ENCODE measurements at regions not wholly inside any gene's neighbourhood (a gene's known extent, or its start where the extent isn't known, plus 50 kb on each side); places are given as distances from the start of the nearest gene placed in this dataset.

GRCh38 chr6:90805619-90806155 lies 218.8 kb upstream of the MAP3K7 start:
- no peak overlapping the region for H2AFZ ChIP-seq (ENCODE audit: low read depth, low read length)
- H3K36me3 ChIP-seq (ENCODE audit: insufficient read depth, low read length): no peaks in the 10 kb centered on the region
- no peak overlapping the region for H3K4me3 ChIP-seq (ENCODE audit: low read length)
- no peaks in the 10 kb centered on the region for H3K4me1 ChIP-seq (ENCODE audit: insufficient read depth, low read length)
- H3K27me3 ChIP-seq (ENCODE audit: insufficient read depth, low read length): no peaks in the 10 kb centered on the region
- no peaks in the 10 kb centered on the region for H3K9me3 ChIP-seq (ENCODE audit: low read length)

- H3K4me1 ChIP-seq (ENCODE audit: insufficient read depth, low read length): no peaks in the 10 kb centered on the region
- no peak overlapping the region for H2AFZ ChIP-seq (ENCODE audit: low read depth, low read length)
- no peaks in the 10 kb centered on the region for H3K36me3 ChIP-seq (ENCODE audit: insufficient read depth, low read length)
- H3K4me3 ChIP-seq (ENCODE audit: low read length): no peak overlapping the region
- no peaks in the 10 kb centered on the region for H3K9me3 ChIP-seq (ENCODE audit: low read length)
- no peaks in the 10 kb centered on the region for H3K27me3 ChIP-seq (ENCODE audit: insufficient read depth, low read length)
Observed at GRCh38 chr6:90803956-90804355, 217.1 kb upstream of the MAP3K7 start.

GRCh38 chr6:90795078-90795477 lies 208.2 kb upstream of the MAP3K7 start:
- H3K36me3 ChIP-seq (ENCODE audit: insufficient read depth, low read length): no peaks in the 10 kb centered on the region
- no peaks in the 10 kb centered on the region for H3K9me3 ChIP-seq (ENCODE audit: low read length)
- no peak overlapping the region for H3K4me3 ChIP-seq (ENCODE audit: low read length)
- no peak overlapping the region for H2AFZ ChIP-seq (ENCODE audit: low read depth, low read length)
- no peaks in the 10 kb centered on the region for H3K27me3 ChIP-seq (ENCODE audit: insufficient read depth, low read length)
- no peaks in the 10 kb centered on the region for H3K4me1 ChIP-seq (ENCODE audit: insufficient read depth, low read length)

- no peak overlapping the region for H2AFZ ChIP-seq (ENCODE audit: low read depth, low read length)
- no peak overlapping the region for H3K4me3 ChIP-seq (ENCODE audit: low read length)
- H3K27me3 ChIP-seq (ENCODE audit: insufficient read depth, low read length): no peaks in the 10 kb centered on the region
- H3K9me3 ChIP-seq (ENCODE audit: low read length): no peaks in the 10 kb centered on the region
- H3K4me1 ChIP-seq (ENCODE audit: insufficient read depth, low read length): no peaks in the 10 kb centered on the region
- H3K36me3 ChIP-seq (ENCODE audit: insufficient read depth, low read length): no peaks in the 10 kb centered on the region
Observed at GRCh38 chr6:90793771-90794170, 206.9 kb upstream of the MAP3K7 start.

GRCh38 chr6:90790696-90791095 lies 203.8 kb upstream of the MAP3K7 start:
- no peak overlapping the region for H3K4me3 ChIP-seq (ENCODE audit: low read length)
- no peaks in the 10 kb centered on the region for H3K36me3 ChIP-seq (ENCODE audit: insufficient read depth, low read length)
- H2AFZ ChIP-seq (ENCODE audit: low read depth, low read length): no peak overlapping the region

GRCh38 chr6:90790058-90790457 lies 203.2 kb upstream of the MAP3K7 start:
- H3K9me3 ChIP-seq (ENCODE audit: low read length): no peaks in the 10 kb centered on the region
- no peak overlapping the region for H3K4me3 ChIP-seq (ENCODE audit: low read length)
- H3K4me1 ChIP-seq (ENCODE audit: insufficient read depth, low read length): peaks cover 5% of the 10 kb centered on the region
- H3K27me3 ChIP-seq (ENCODE audit: insufficient read depth, low read length): no peaks in the 10 kb centered on the region
- H3K36me3 ChIP-seq (ENCODE audit: insufficient read depth, low read length): no peaks in the 10 kb centered on the region
- H2AFZ ChIP-seq (ENCODE audit: low read depth, low read length): no peak overlapping the region

More at GRCh38 chr6:90790696-90791095, 203.8 kb upstream of the MAP3K7 start:
- peaks cover 5% of the 10 kb centered on the region for H3K4me1 ChIP-seq (ENCODE audit: insufficient read depth, low read length)
- no peaks in the 10 kb centered on the region for H3K9me3 ChIP-seq (ENCODE audit: low read length)
- H3K27me3 ChIP-seq (ENCODE audit: insufficient read depth, low read length): no peaks in the 10 kb centered on the region

GRCh38 chr6:90788781-90789180 lies 201.9 kb upstream of the MAP3K7 start:
- Histone ChIP-seq H3K27me3 (ENCODE audit: insufficient read depth, low read length) (no peaks in the 10 kb centered on the region), H3K36me3 (ENCODE audit: insufficient read depth, low read length) (no peaks in the 10 kb centered on the region), H3K4me1 (ENCODE audit: insufficient read depth, low read length) (peaks cover 5% of the 10 kb centered on the region), H3K4me3 (ENCODE audit: low read length) (no peak overlapping the region), H2AFZ (ENCODE audit: low read depth, low read length) (no peak overlapping the region), H3K9me3 (ENCODE audit: low read length) (no peaks in the 10 kb centered on the region)

GRCh38 chr6:90787446-90787845 lies 200.6 kb upstream of the MAP3K7 start:
- no peak overlapping the region for H2AFZ ChIP-seq (ENCODE audit: low read depth, low read length)

GRCh38 chr6:90780778-90781177 lies 193.9 kb upstream of the MAP3K7 start:
- H3K4me1 ChIP-seq (ENCODE audit: insufficient read depth, low read length): no peaks in the 10 kb centered on the region
- no peaks in the 10 kb centered on the region for H3K27me3 ChIP-seq (ENCODE audit: insufficient read depth, low read length)
- H2AFZ ChIP-seq (ENCODE audit: low read depth, low read length): no peak overlapping the region
- H3K4me3 ChIP-seq (ENCODE audit: low read length): no peak overlapping the region
- no peaks in the 10 kb centered on the region for H3K9me3 ChIP-seq (ENCODE audit: low read length)
- H3K36me3 ChIP-seq (ENCODE audit: insufficient read depth, low read length): no peaks in the 10 kb centered on the region

More at GRCh38 chr6:90787446-90787845, 200.6 kb upstream of the MAP3K7 start:
- Histone ChIP-seq H3K27me3 (ENCODE audit: insufficient read depth, low read length) (no peaks in the 10 kb centered on the region), H3K4me3 (ENCODE audit: low read length) (no peak overlapping the region), H3K36me3 (ENCODE audit: insufficient read depth, low read length) (no peaks in the 10 kb centered on the region), H3K9me3 (ENCODE audit: low read length) (no peaks in the 10 kb centered on the region), H3K4me1 (ENCODE audit: insufficient read depth, low read length) (peaks cover 5% of the 10 kb centered on the region)

- H3K9me3 ChIP-seq (ENCODE audit: low read length): no peaks in the 10 kb centered on the region
- no peak overlapping the region for H3K4me3 ChIP-seq (ENCODE audit: low read length)
Observed at GRCh38 chr6:90780141-90780540, 193.3 kb upstream of the MAP3K7 start.

GRCh38 chr6:90778417-90779203 lies 191.7 kb upstream of the MAP3K7 start:
- Histone ChIP-seq H3K9me3 (ENCODE audit: low read length) (no peaks in the 10 kb centered on the region), H3K27me3 (ENCODE audit: insufficient read depth, low read length) (no peaks in the 10 kb centered on the region), H2AFZ (ENCODE audit: low read depth, low read length) (no peak overlapping the region), H3K4me3 (ENCODE audit: low read length) (no peak overlapping the region), H3K36me3 (ENCODE audit: insufficient read depth, low read length) (no peaks in the 10 kb centered on the region), H3K4me1 (ENCODE audit: insufficient read depth, low read length) (no peaks in the 10 kb centered on the region)

More at GRCh38 chr6:90780141-90780540, 193.3 kb upstream of the MAP3K7 start:
- no peaks in the 10 kb centered on the region for H3K36me3 ChIP-seq (ENCODE audit: insufficient read depth, low read length)
- no peaks in the 10 kb centered on the region for H3K4me1 ChIP-seq (ENCODE audit: insufficient read depth, low read length)
- H2AFZ ChIP-seq (ENCODE audit: low read depth, low read length): no peak overlapping the region
- H3K27me3 ChIP-seq (ENCODE audit: insufficient read depth, low read length): no peaks in the 10 kb centered on the region

- H2AFZ ChIP-seq (ENCODE audit: low read depth, low read length): no peak overlapping the region
- H3K4me1 ChIP-seq (ENCODE audit: insufficient read depth, low read length): no peaks in the 10 kb centered on the region
- no peak overlapping the region for H3K4me3 ChIP-seq (ENCODE audit: low read length)
- H3K36me3 ChIP-seq (ENCODE audit: insufficient read depth, low read length): no peaks in the 10 kb centered on the region
- no peaks in the 10 kb centered on the region for H3K9me3 ChIP-seq (ENCODE audit: low read length)
- no peaks in the 10 kb centered on the region for H3K27me3 ChIP-seq (ENCODE audit: insufficient read depth, low read length)
Observed at GRCh38 chr6:90770778-90771177, 183.9 kb upstream of the MAP3K7 start.

GRCh38 chr6:90765895-90766294 lies 179.0 kb upstream of the MAP3K7 start:
- Histone ChIP-seq H3K9me3 (ENCODE audit: low read length) (no peaks in the 10 kb centered on the region), H2AFZ (ENCODE audit: low read depth, low read length) (no peak overlapping the region), H3K4me1 (ENCODE audit: insufficient read depth, low read length) (no peaks in the 10 kb centered on the region), H3K36me3 (ENCODE audit: insufficient read depth, low read length) (no peaks in the 10 kb centered on the region), H3K4me3 (ENCODE audit: low read length) (no peak overlapping the region), H3K27me3 (ENCODE audit: insufficient read depth, low read length) (no peaks in the 10 kb centered on the region)

Measured in neuron (in vitro differentiated cells).